Activated naive CD4-positive, alpha-beta T cell treated with anti-CD3 and anti-CD28 coated beads, Interleukin-2, amount 50 U/mL, for 24 hours (primary cell): ENCODE measurements at regions not wholly inside any gene's neighbourhood (a gene's known extent, or its start where the extent isn't known, plus 50 kb on each side); places are given as distances from the start of the nearest gene placed in this dataset.

Experiments
- H3K27ac Mint-ChIP-seq: one replicate; pipeline ENCODE4 v1.8.0; 2021; ENCODE audit warnings: mild to moderate bottlenecking, mixed read lengths
- H3K27me3 Mint-ChIP-seq: one replicate; pipeline ENCODE4 v1.8.0; 2021; ENCODE audit warnings: mixed read lengths
- H3K36me3 Mint-ChIP-seq: one replicate; pipeline ENCODE4 v1.8.0; 2021; ENCODE audit warnings: mixed read lengths
- H3K4me1 Mint-ChIP-seq: one replicate; pipeline ENCODE4 v1.8.0; 2021; ENCODE audit warnings: mixed read lengths
- H3K4me3 Mint-ChIP-seq: one replicate; pipeline ENCODE4 v1.8.0; 2021; ENCODE audit warnings: mild to moderate bottlenecking, mixed read lengths
- H3K9me3 Mint-ChIP-seq: one replicate; pipeline ENCODE4 v1.8.0; 2021; ENCODE audit warnings: mixed read lengths

GRCh38 chr6:15042938-15043337 is 202.9 kb upstream of the JARID2 start:
- no peaks in the 10 kb centered on the region for H3K36me3 Mint-ChIP-seq
- H3K9me3 Mint-ChIP-seq: no peaks in the 10 kb centered on the region
- H3K27me3 Mint-ChIP-seq: no peaks in the 10 kb centered on the region
- no peak overlapping the region for H3K27ac Mint-ChIP-seq
- no peak overlapping the region for H3K4me3 Mint-ChIP-seq
- no peaks in the 10 kb centered on the region for H3K4me1 Mint-ChIP-seq

GRCh38 chr6:15044146-15044882 is 201.6 kb upstream of the JARID2 start:
- no peaks in the 10 kb centered on the region for H3K9me3 Mint-ChIP-seq
- H3K27me3 Mint-ChIP-seq: no peaks in the 10 kb centered on the region
- H3K36me3 Mint-ChIP-seq: no peaks in the 10 kb centered on the region
- no peak overlapping the region for H3K4me3 Mint-ChIP-seq
- H3K27ac Mint-ChIP-seq: peak overlapping the region; percentile 31
- no peaks in the 10 kb centered on the region for H3K4me1 Mint-ChIP-seq

GRCh38 chr6:15044948-15045347 is 200.9 kb upstream of the JARID2 start:
- Mint-ChIP-seq H3K27me3 (no peaks in the 10 kb centered on the region), H3K4me1 (no peaks in the 10 kb centered on the region), H3K36me3 (no peaks in the 10 kb centered on the region), H3K9me3 (no peaks in the 10 kb centered on the region), H3K4me3 (no peak overlapping the region), H3K27ac (no peak overlapping the region)

- no peaks in the 10 kb centered on the region for H3K4me1 Mint-ChIP-seq
- H3K36me3 Mint-ChIP-seq: no peaks in the 10 kb centered on the region
- no peak overlapping the region for H3K4me3 Mint-ChIP-seq
- H3K9me3 Mint-ChIP-seq: no peaks in the 10 kb centered on the region
- H3K27ac Mint-ChIP-seq: no peak overlapping the region
- H3K27me3 Mint-ChIP-seq: no peaks in the 10 kb centered on the region
These were observed 199.1 kb upstream of the JARID2 start for GRCh38 chr6:15046751-15047150.

GRCh38 chr6:15048367-15048766 is 197.5 kb upstream of the JARID2 start:
- no peaks in the 10 kb centered on the region for H3K9me3 Mint-ChIP-seq
- no peak overlapping the region for H3K27ac Mint-ChIP-seq
- no peaks in the 10 kb centered on the region for H3K4me1 Mint-ChIP-seq
- H3K27me3 Mint-ChIP-seq: no peaks in the 10 kb centered on the region
- no peaks in the 10 kb centered on the region for H3K36me3 Mint-ChIP-seq
- H3K4me3 Mint-ChIP-seq: no peak overlapping the region

- no peak overlapping the region for H3K27ac Mint-ChIP-seq
- H3K9me3 Mint-ChIP-seq: no peaks in the 10 kb centered on the region
- no peaks in the 10 kb centered on the region for H3K36me3 Mint-ChIP-seq
- no peaks in the 10 kb centered on the region for H3K27me3 Mint-ChIP-seq
- H3K4me3 Mint-ChIP-seq: no peak overlapping the region
- H3K4me1 Mint-ChIP-seq: no peaks in the 10 kb centered on the region
These were observed 187.4 kb upstream of the JARID2 start for GRCh38 chr6:15058200-15059061.

- peaks cover under 1% of the 10 kb centered on the region for H3K4me1 Mint-ChIP-seq
These were observed 184.7 kb upstream of the JARID2 start for GRCh38 chr6:15061180-15061641.

GRCh38 chr6:15061908-15062515 is 183.9 kb upstream of the JARID2 start:
- Mint-ChIP-seq H3K4me3 (no peak overlapping the region), H3K9me3 (no peaks in the 10 kb centered on the region), H3K36me3 (no peaks in the 10 kb centered on the region), H3K27ac (peak overlapping the region; percentile 19), H3K4me1 (peaks cover 5% of the 10 kb centered on the region), H3K27me3 (no peaks in the 10 kb centered on the region)

More at GRCh38 chr6:15061180-15061641, 184.7 kb upstream of the JARID2 start:
- Mint-ChIP-seq H3K4me3 (no peak overlapping the region), H3K36me3 (no peaks in the 10 kb centered on the region), H3K9me3 (no peaks in the 10 kb centered on the region), H3K27me3 (no peaks in the 10 kb centered on the region), H3K27ac (no peak overlapping the region)

GRCh38 chr6:15062516-15063252 is 183.2 kb upstream of the JARID2 start:
- Mint-ChIP-seq H3K9me3 (no peaks in the 10 kb centered on the region), H3K4me3 (no peak overlapping the region), H3K27me3 (no peaks in the 10 kb centered on the region)

GRCh38 chr6:15063253-15063853 is 182.5 kb upstream of the JARID2 start:
- H3K9me3 Mint-ChIP-seq: no peaks in the 10 kb centered on the region
- H3K27ac Mint-ChIP-seq: no peak overlapping the region
- H3K4me1 Mint-ChIP-seq: peaks cover 5% of the 10 kb centered on the region
- H3K27me3 Mint-ChIP-seq: no peaks in the 10 kb centered on the region
- H3K4me3 Mint-ChIP-seq: no peak overlapping the region
- no peaks in the 10 kb centered on the region for H3K36me3 Mint-ChIP-seq

More at GRCh38 chr6:15062516-15063252, 183.2 kb upstream of the JARID2 start:
- Mint-ChIP-seq H3K4me1 (peaks cover 5% of the 10 kb centered on the region), H3K36me3 (no peaks in the 10 kb centered on the region), H3K27ac (peak overlapping the region; percentile 19)

GRCh38 chr6:15065261-15065989 is 180.4 kb upstream of the JARID2 start:
- Mint-ChIP-seq H3K4me1 (peaks cover 5% of the 10 kb centered on the region), H3K4me3 (no peak overlapping the region), H3K27me3 (no peaks in the 10 kb centered on the region), H3K27ac (no peak overlapping the region), H3K9me3 (no peaks in the 10 kb centered on the region), H3K36me3 (no peaks in the 10 kb centered on the region)

GRCh38 chr6:15066089-15066758 is 179.6 kb upstream of the JARID2 start:
- H3K9me3 Mint-ChIP-seq: no peaks in the 10 kb centered on the region
- no peaks in the 10 kb centered on the region for H3K27me3 Mint-ChIP-seq
- no peaks in the 10 kb centered on the region for H3K36me3 Mint-ChIP-seq
- no peak overlapping the region for H3K4me3 Mint-ChIP-seq
- no peak overlapping the region for H3K27ac Mint-ChIP-seq
- peaks cover 5% of the 10 kb centered on the region for H3K4me1 Mint-ChIP-seq

- no peaks in the 10 kb centered on the region for H3K9me3 Mint-ChIP-seq
- no peaks in the 10 kb centered on the region for H3K36me3 Mint-ChIP-seq
These were observed 172.5 kb upstream of the JARID2 start for GRCh38 chr6:15073344-15073789.

GRCh38 chr6:15073883-15074465 is 171.9 kb upstream of the JARID2 start:
- H3K36me3 Mint-ChIP-seq: no peaks in the 10 kb centered on the region
- H3K4me1 Mint-ChIP-seq: no peaks in the 10 kb centered on the region
- H3K4me3 Mint-ChIP-seq: no peak overlapping the region
- H3K9me3 Mint-ChIP-seq: no peaks in the 10 kb centered on the region
- no peak overlapping the region for H3K27ac Mint-ChIP-seq
- no peaks in the 10 kb centered on the region for H3K27me3 Mint-ChIP-seq

More at GRCh38 chr6:15073344-15073789, 172.5 kb upstream of the JARID2 start:
- Mint-ChIP-seq H3K4me3 (no peak overlapping the region), H3K4me1 (no peaks in the 10 kb centered on the region), H3K27ac (no peak overlapping the region), H3K27me3 (no peaks in the 10 kb centered on the region)
